ENCODE measurements at regions not wholly inside any gene's neighbourhood (a gene's known extent, or its start where the extent isn't known, plus 50 kb on each side); places are given as distances from the start of the nearest gene placed in this dataset.
"Not testable (repeated sequence)": the region's sequence is repeated elsewhere in the genome, so short reads cannot be mapped to it uniquely, and the experiment has no call there.

DNA sequence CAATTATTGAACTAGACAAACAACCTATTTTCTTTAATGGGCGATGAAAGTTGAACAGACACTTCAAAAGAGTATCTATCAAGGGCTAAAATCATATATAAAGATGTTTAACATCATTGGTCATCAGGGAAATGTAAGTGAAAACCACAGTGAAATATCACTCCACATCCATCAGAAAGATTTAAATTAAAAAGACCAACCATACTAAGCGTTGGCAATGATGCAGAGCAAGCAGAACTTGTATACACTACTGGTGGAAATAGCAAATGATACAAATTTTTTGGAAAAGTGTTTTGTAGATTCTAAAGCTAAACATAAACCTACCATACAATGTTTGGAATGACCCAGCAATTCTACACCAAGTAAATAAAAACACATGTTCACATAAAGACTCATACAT, 65.9 kb upstream of the THBS1 start:
- DNase-seq, result no peak
- Histone ChIP-seq H3K27ac (no peak overlapping the region), H3K4me3 (no peak overlapping the region), H3K27me3 (no peaks in the 10 kb centered on the region), H3K4me1 (no peaks in the 10 kb centered on the region), H3K36me3 (no peaks in the 10 kb centered on the region), H3K9me3 (peaks cover 0 to 4% (median 0%) of the 10 kb centered on the region in 4 donors)
- TF ChIP-seq POLR2A (IDR thresholded peaks at IDR 0.05), result no peak
- TF ChIP-seq CTCF (IDR thresholded peaks at IDR 0.05), result no peak

DNA sequence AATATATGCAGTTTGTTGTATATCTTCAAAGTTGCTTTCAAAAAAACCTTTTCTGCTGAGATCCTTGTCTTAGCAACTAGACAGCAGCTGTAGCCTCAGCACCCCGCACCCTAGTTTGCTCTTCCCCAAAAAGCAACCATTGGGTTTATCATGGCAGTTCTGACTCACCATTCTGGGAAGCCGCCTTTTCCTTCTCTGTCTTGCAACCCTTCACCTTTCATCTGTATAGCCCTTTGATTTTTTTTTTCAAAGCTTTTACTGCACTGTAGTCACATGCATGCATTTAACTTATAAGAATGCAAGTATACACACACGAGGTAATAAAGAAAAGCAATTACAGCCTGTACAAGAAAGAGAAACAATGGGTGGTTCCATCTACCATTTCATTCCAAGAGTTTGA, 65.1 kb upstream of the THBS1 start:
- peaks cover 0 to 4% (median 0%) of the 10 kb centered on the region in 4 donors for H3K9me3 ChIP-seq
- no peaks in the 10 kb centered on the region for H3K4me1 ChIP-seq
- no peaks in the 10 kb centered on the region for H3K36me3 ChIP-seq
- no peak for DNase-seq
- no peak overlapping the region for H3K27ac ChIP-seq
- TF ChIP-seq POLR2A (IDR thresholded peaks at IDR 0.05) (no peak), CTCF (IDR thresholded peaks at IDR 0.05) (no peak)
- no peaks in the 10 kb centered on the region for H3K27me3 ChIP-seq
- H3K4me3 ChIP-seq, result no peak overlapping the region

GRCh38 chr15:39517122-39517855, 63.6 kb upstream of the THBS1 start:
- DNase-seq, result no peak
- Histone ChIP-seq H3K4me3 (no peak overlapping the region), H3K27me3 (no peaks in the 10 kb centered on the region), H3K36me3 (no peaks in the 10 kb centered on the region), H3K4me1 (no peaks in the 10 kb centered on the region), H3K27ac (no peak overlapping the region), H3K9me3 (peaks cover 0 to 4% (median 0%) of the 10 kb centered on the region in 4 donors)
- TF ChIP-seq CTCF (IDR thresholded peaks at IDR 0.05), result no peak
- no peak for TF ChIP-seq POLR2A (IDR thresholded peaks at IDR 0.05)

GRCh38 chr15:39523968-39524367, 56.9 kb upstream of the THBS1 start:
- H3K4me3 ChIP-seq, H3K27me3 ChIP-seq, H3K9me3 ChIP-seq, H3K27ac ChIP-seq, H3K4me1 ChIP-seq, DNase-seq, H3K36me3 ChIP-seq: not testable (repeated sequence)

GRCh38 chr15:39529457-39529856, 51.4 kb upstream of the THBS1 start:
- Histone ChIP-seq H3K27me3 (no peaks in the 10 kb centered on the region), H3K4me3 (no peak overlapping the region), H3K9me3 (peaks cover 0 to 3% (median 0%) of the 10 kb centered on the region in 4 donors), H3K4me1 (no peaks in the 10 kb centered on the region), H3K27ac (no peak overlapping the region), H3K36me3 (no peaks in the 10 kb centered on the region)
- TF ChIP-seq CTCF (IDR thresholded peaks at IDR 0.05) (no peak), POLR2A (IDR thresholded peaks at IDR 0.05) (no peak)
- no peak for DNase-seq

- Histone ChIP-seq H3K36me3 (no peaks in the 10 kb centered on the region), H3K4me3 (no peak overlapping the region), H3K9me3 (peaks cover 0 to 3% (median 0%) of the 10 kb centered on the region in 4 donors), H3K27ac (peak overlapping the region in 1 of 4 donors; percentile 31), H3K27me3 (no peaks in the 10 kb centered on the region), H3K4me1 (no peaks in the 10 kb centered on the region)
- TF ChIP-seq POLR2A (IDR thresholded peaks at IDR 0.05), result no peak
- no peak for TF ChIP-seq CTCF (IDR thresholded peaks at IDR 0.05)
- no peak for DNase-seq
Observed at GRCh38 chr15:39530480-39531342, 50.2 kb upstream of the THBS1 start.
